WTC11 (cell line): ENCODE measurements at regions not wholly inside any gene's neighbourhood (a gene's known extent, or its start where the extent isn't known, plus 50 kb on each side); places are given as distances from the start of the nearest gene placed in this dataset.

ENCODE experiments used
- ATAC-seq: fragments of 200-7000 bp; cut with Tn5 transposase; 2 replicates; pipeline ENCODE4 v1.10.0; 2021; ENCODE audit warnings: mild to moderate bottlenecking, moderate library complexity
- CTCF ChIA-PET: fragments of 300-600 bp; sonication (Branson Sonifier 250); formaldehyde crosslinking; loops from one replicate; lab custom pipeline; 2021; ENCODE audit warnings: antibody characterized with exemption; lab: Charles Lee
- POLR2A ChIA-PET: fragments of 350-600 bp; sonication (Branson Sonifier 250); formaldehyde crosslinking; loops from one replicate; lab custom pipeline; 2021; ENCODE audit warnings: antibody characterized with exemption; lab: Charles Lee
- DNase-seq: peaks from one replicate; pipeline ENCODE4 v3.0.0; 2021; ENCODE audit warnings: low spot score
- H3K27ac Mint-ChIP-seq: 2 replicates; pipeline ENCODE4 v1.8.0; 2021; ENCODE audit warnings: mixed read lengths
- H3K27me3 Mint-ChIP-seq: 2 replicates; pipeline ENCODE4 v1.8.0; 2021; ENCODE audit warnings: low read depth, mild to moderate bottlenecking, moderate library complexity, mixed read lengths
- H3K36me3 Mint-ChIP-seq: 2 replicates; pipeline ENCODE4 v1.8.0; 2021; ENCODE audit warnings: mixed read lengths
- H3K4me1 Mint-ChIP-seq: 2 replicates; pipeline ENCODE4 v1.8.0; 2022; ENCODE audit warnings: mixed read lengths
- H3K4me3 Mint-ChIP-seq: 2 replicates; pipeline ENCODE4 v1.8.0; 2021; ENCODE audit warnings: mild to moderate bottlenecking, moderate library complexity, mixed read lengths
- H3K9me3 Mint-ChIP-seq: 2 replicates; pipeline ENCODE4 v1.8.0; 2021; ENCODE audit warnings: mixed read lengths
- AR ChIP-seq: fragments of 250-450 bp; sonication (Bioruptor Pico); IDR thresholded peaks from 2 replicates; pipeline ENCODE4 v1.9.0; 2021; ENCODE audit warnings: mild to moderate bottlenecking
- ATF1 ChIP-seq: sonication (generic); formaldehyde crosslinking; IDR thresholded peaks from 2 replicates; pipeline ENCODE4 v1.8.1; 2023; ENCODE audit warnings: mild to moderate bottlenecking, moderate library complexity, missing genetic modification reagents
- CDX4 ChIP-seq: fragments of 250-450 bp; sonication (Bioruptor Pico); IDR thresholded peaks from 2 replicates; pipeline ENCODE4 v1.9.0; 2021; ENCODE audit warnings: moderate library complexity, mild to moderate bottlenecking, inconsistent platforms, borderline replicate concordance
- CTCF ChIP-seq: fragments of 200-600 bp; IDR thresholded peaks from 2 replicates; pipeline ENCODE4 v1.8.0; 2022; ENCODE audit warnings: antibody characterized with exemption
- E2F1 ChIP-seq: sonication (generic); formaldehyde crosslinking; IDR thresholded peaks from 2 replicates; pipeline ENCODE4 v1.8.0; 2022; ENCODE audit warnings: mild to moderate bottlenecking, missing genetic modification reagents
- E2F4 ChIP-seq: sonication (generic); formaldehyde crosslinking; IDR thresholded peaks from 2 replicates; pipeline ENCODE4 v1.8.1; 2022; ENCODE audit warnings: low read depth, mild to moderate bottlenecking, moderate library complexity, missing genetic modification reagents, borderline replicate concordance
- ETV6 ChIP-seq: sonication (generic); formaldehyde crosslinking; IDR thresholded peaks from 2 replicates; pipeline ENCODE4 v1.8.1; 2022; ENCODE audit warnings: mild to moderate bottlenecking, missing genetic modification reagents
- GRHL2 ChIP-seq: fragments of 250-450 bp; sonication (Bioruptor Pico); IDR thresholded peaks from 2 replicates; pipeline ENCODE4 v1.8.0; 2022; ENCODE audit warnings: mild to moderate bottlenecking, moderate library complexity; ENCODE audit not compliant: insufficient replicate concordance, severe bottlenecking
- NFE2L1 ChIP-seq: sonication (generic); formaldehyde crosslinking; IDR thresholded peaks from 2 replicates; pipeline ENCODE4 v1.8.1; 2023; ENCODE audit warnings: missing genetic modification reagents
- PREB ChIP-seq: sonication (generic); formaldehyde crosslinking; IDR thresholded peaks from 2 replicates; pipeline ENCODE4 v1.8.1; 2022; ENCODE audit warnings: mild to moderate bottlenecking, missing genetic modification reagents, moderate library complexity, borderline replicate concordance
- SMAD4 ChIP-seq: sonication (generic); formaldehyde crosslinking; IDR thresholded peaks from 2 replicates; pipeline ENCODE4 v1.8.0; 2022; ENCODE audit warnings: mild to moderate bottlenecking, missing genetic modification reagents
- STAT6 ChIP-seq: sonication (generic); formaldehyde crosslinking; conservative IDR thresholded peaks from 2 replicates; pipeline ENCODE4 v1.8.1; 2023; ENCODE audit warnings: mild to moderate bottlenecking, low read depth, missing genetic modification reagents, moderate library complexity
- ZMAT4 ChIP-seq: fragments of 250-450 bp; sonication (Bioruptor Pico); IDR thresholded peaks from 2 replicates; pipeline ENCODE4 v1.9.0; 2021; ENCODE audit warnings: mild to moderate bottlenecking
- ZNF263 ChIP-seq: sonication (generic); formaldehyde crosslinking; IDR thresholded peaks from 2 replicates; pipeline ENCODE4 v1.8.1; 2022; ENCODE audit warnings: low read depth, mild to moderate bottlenecking, moderate library complexity, missing genetic modification reagents
- ZNF425 ChIP-seq: fragments of 250-450 bp; sonication (Bioruptor Pico); conservative IDR thresholded peaks from 2 replicates; pipeline ENCODE4 v1.9.0; 2021; ENCODE audit warnings: mild to moderate bottlenecking
- ZNF512 ChIP-seq: sonication (generic); formaldehyde crosslinking; IDR thresholded peaks from 2 replicates; pipeline ENCODE4 v1.8.1; 2022; ENCODE audit warnings: missing genetic modification reagents, borderline replicate concordance

- ATAC-seq (no peak), DNase-seq (no peak)
- ChIA-PET CTCF (no interaction called here), POLR2A (no interaction called here)
- peaks cover 2% of the 10 kb centered on the region; the same call in 1 of the 2 replicates for H3K27me3 Mint-ChIP-seq
- no peaks in the 10 kb centered on the region for H3K9me3 Mint-ChIP-seq
- no peak overlapping the region for H3K27ac Mint-ChIP-seq
- no peak overlapping the region for H3K4me3 Mint-ChIP-seq
- no peaks in the 10 kb centered on the region for H3K36me3 Mint-ChIP-seq
- no peaks in the 10 kb centered on the region for H3K4me1 Mint-ChIP-seq
- TF ChIP-seq PREB (CRISPR knock-in tag) (no peak), ATF1 (CRISPR knock-in tag) (no peak), SMAD4 (CRISPR knock-in tag) (no peak), NFE2L1 (CRISPR knock-in tag) (no peak), ZMAT4 (CRISPR knock-in tag) (no peak), ETV6 (CRISPR knock-in tag) (no peak), ZNF425 (CRISPR knock-in tag) (no peak), AR (CRISPR knock-in tag) (no peak), CTCF (no peak), ZNF263 (no peak), E2F4 (CRISPR knock-in tag) (no peak), ZNF512 (CRISPR knock-in tag) (no peak), CDX4 (CRISPR knock-in tag) (no peak), GRHL2 (CRISPR knock-in tag) (no peak), STAT6 (no peak), E2F1 (CRISPR knock-in tag) (no peak)
Observed at GRCh38 chrX:37912304-37912703, 64.9 kb upstream of the DYNLT3 start.
